Breast epithelium (tissue), 4 donors: ENCODE measurements at regions not wholly inside any gene's neighbourhood (a gene's known extent, or its start where the extent isn't known, plus 50 kb on each side); places are given as distances from the start of the nearest gene placed in this dataset.

Experiments
- DNase-seq, 2 donors: peaks; one replicate each; pipeline ENCODE4 v3.0.0-alpha.2; 2019; ENCODE audit warnings: low spot score in 2 of 2
- H3K27ac ChIP-seq, 2 donors: fragments of 200-600 bp; sonication (generic) in 1 of 2; one replicate each; pipeline ENCODE4 v1.5.1; 2016 to 2019; ENCODE audit warnings: mild to moderate bottlenecking in 1 of 2
- H3K27me3 ChIP-seq, 2 donors: fragments of 200-600 bp; sonication (generic) in 1 of 2; one replicate each; pipeline versions ENCODE4 v1.5.1 to v1.6.0; 2017 to 2019; ENCODE audit warnings: control low read depth in 1 of 2, mild to moderate bottlenecking in 1 of 2
- H3K36me3 ChIP-seq: fragments of 200-600 bp; one replicate; pipeline ENCODE4 v1.5.1; 2019
- H3K4me1 ChIP-seq, 2 donors: fragments of 200-600 bp; sonication (generic); one replicate each; pipeline ENCODE4 v1.5.1; 2016 to 2019; ENCODE audit warnings: control low read depth in 1 of 2
- H3K4me3 ChIP-seq, 3 donors: fragments of 200-600 bp; sonication (generic); 1 replicate in 2 of 3; 2 replicates in 1 of 3; pipeline ENCODE4 v1.5.1; 2016 to 2019; ENCODE audit warnings: mild to moderate bottlenecking in 3 of 3, moderate library complexity in 2 of 3
- H3K9me3 ChIP-seq, 2 donors: fragments of 200-600 bp; sonication (generic) in 1 of 2; one replicate each; pipeline ENCODE4 v1.5.1; 2016 to 2019; ENCODE audit warnings: control low read depth in 1 of 2
- CTCF ChIP-seq, 3 donors: fragments of 450-650 bp; IDR thresholded peaks; one replicate each; pipeline ENCODE4 v1.5.1; 2016 to 2017; ENCODE audit warnings: antibody characterized with exemption in 3 of 3, mild to moderate bottlenecking in 3 of 3, moderate library complexity in 3 of 3
- POLR2A ChIP-seq: fragments of 450-650 bp; IDR thresholded peaks from one replicate; pipeline ENCODE4 v1.6.1; 2016; ENCODE audit warnings: antibody characterized with exemption, mild to moderate bottlenecking, moderate library complexity
- POLR2AphosphoS5 ChIP-seq, 3 donors: sonication (generic); formaldehyde crosslinking; IDR thresholded peaks; one replicate each; pipeline ENCODE4 v1.6.1; 2017; ENCODE audit warnings: antibody characterized with exemption in 3 of 3
- intact Hi-C: fragments of 100-400 bp; cut with DNase I; formaldehyde crosslinking; loops from one replicate; pipeline ENCODE4 v1.15.1; 2023; ENCODE audit warnings: low total_unique reads

- Histone ChIP-seq H3K4me1 (peaks cover 0 to 8% of the 10 kb centered on the region in 2 donors), H3K27ac (peak overlapping the region; percentile 98 to 99), H3K9me3 (no peaks in the 10 kb centered on the region), H3K4me3 (peak overlapping the region; percentile 48 to 83 (median 64)), H3K27me3 (no peaks in the 10 kb centered on the region), H3K36me3 (no peaks in the 10 kb centered on the region)
- intact Hi-C loops = no loop called here
- peak; percentile 78 to 80 for DNase-seq
- TF ChIP-seq POLR2AphosphoS5 (IDR thresholded peaks at IDR 0.05) = peak; percentile 39 to 72 (median 47)
- no peak for TF ChIP-seq CTCF (IDR thresholded peaks at IDR 0.05)
Observed at GRCh38 chr9:129383561-129384490, 205.8 kb upstream of the IER5L start.

- intact Hi-C loops = no loop called here
- DNase-seq = peak; percentile 87 to 90
Observed at GRCh38 chr9:129383019-129383560, 205.0 kb upstream of the IER5L start.

GRCh38 chr9:129382281-129383018 lies 204.4 kb upstream of the IER5L start:
- no peaks in the 10 kb centered on the region for H3K36me3 ChIP-seq
- no peaks in the 10 kb centered on the region for H3K9me3 ChIP-seq
- peaks cover 0 to 8% of the 10 kb centered on the region in 2 donors for H3K4me1 ChIP-seq
- DNase-seq = no peak
- intact Hi-C loops = no loop called here
- peak overlapping the region; percentile 48 to 83 (median 64) for H3K4me3 ChIP-seq
- TF ChIP-seq POLR2AphosphoS5 (IDR thresholded peaks at IDR 0.05) (no peak), CTCF (IDR thresholded peaks at IDR 0.05) (no peak), POLR2A (no peak)
- no peaks in the 10 kb centered on the region for H3K27me3 ChIP-seq
- peak overlapping the region; percentile 98 to 99 for H3K27ac ChIP-seq

More at GRCh38 chr9:129383019-129383560, 205.0 kb upstream of the IER5L start:
- peak overlapping the region; percentile 48 to 83 (median 64) for H3K4me3 ChIP-seq
- H3K27ac ChIP-seq = peak overlapping the region; percentile 98 to 99
- H3K9me3 ChIP-seq = no peaks in the 10 kb centered on the region
- H3K4me1 ChIP-seq = peaks cover 0 to 8% of the 10 kb centered on the region in 2 donors
- no peaks in the 10 kb centered on the region for H3K36me3 ChIP-seq
- TF ChIP-seq CTCF (IDR thresholded peaks at IDR 0.05) (no peak), POLR2A (peak; percentile 10), POLR2AphosphoS5 (IDR thresholded peaks at IDR 0.05) (peak in 1 of 3 donors; percentile 67)
- H3K27me3 ChIP-seq = no peaks in the 10 kb centered on the region

- H3K4me1 ChIP-seq = peaks cover 0 to 8% of the 10 kb centered on the region in 2 donors
- no peak for TF ChIP-seq POLR2AphosphoS5 (IDR thresholded peaks at IDR 0.05)
- no peak for TF ChIP-seq POLR2A
- TF ChIP-seq CTCF (IDR thresholded peaks at IDR 0.05) = no peak
- H3K9me3 ChIP-seq = no peaks in the 10 kb centered on the region
- intact Hi-C loops = no loop called here
- H3K36me3 ChIP-seq = no peaks in the 10 kb centered on the region
- no peak overlapping the region for H3K4me3 ChIP-seq
- no peak for DNase-seq
- no peaks in the 10 kb centered on the region for H3K27me3 ChIP-seq
- H3K27ac ChIP-seq = peak overlapping the region in 1 of 2 donors; percentile 36
Observed at GRCh38 chr9:129381481-129381957, 203.5 kb upstream of the IER5L start.
